Kidney epithelial cell (primary cell): ENCODE measurements at regions not wholly inside any gene's neighbourhood (a gene's known extent, or its start where the extent isn't known, plus 50 kb on each side); places are given as distances from the start of the nearest gene placed in this dataset.

Source experiments
- DNase-seq: peaks from one replicate; pipeline ENCODE4 v3.0.0-alpha.2; 2010; ENCODE audit warnings: low read depth
- H3K27me3 ChIP-seq: 2 replicates; pipeline ENCODE4 v1.6.0; 2011; ENCODE audit warnings: low read length; ENCODE audit not compliant: control insufficient read depth, insufficient read depth
- H3K36me3 ChIP-seq: 2 replicates; pipeline ENCODE4 v1.5.1; 2011; ENCODE audit warnings: low read length; ENCODE audit not compliant: control insufficient read depth, insufficient read depth
- H3K4me3 ChIP-seq: 2 replicates; pipeline ENCODE4 v1.5.1; 2011; ENCODE audit warnings: low read depth, mild to moderate bottlenecking, control low read depth, low read length
- CTCF ChIP-seq: IDR thresholded peaks from 2 replicates; pipeline ENCODE4 v1.5.1; 2011; ENCODE audit warnings: mild to moderate bottlenecking, moderate library complexity, low read length, control low read depth, inconsistent platforms; ENCODE audit not compliant: insufficient read depth, poor library complexity, severe bottlenecking

DNA sequence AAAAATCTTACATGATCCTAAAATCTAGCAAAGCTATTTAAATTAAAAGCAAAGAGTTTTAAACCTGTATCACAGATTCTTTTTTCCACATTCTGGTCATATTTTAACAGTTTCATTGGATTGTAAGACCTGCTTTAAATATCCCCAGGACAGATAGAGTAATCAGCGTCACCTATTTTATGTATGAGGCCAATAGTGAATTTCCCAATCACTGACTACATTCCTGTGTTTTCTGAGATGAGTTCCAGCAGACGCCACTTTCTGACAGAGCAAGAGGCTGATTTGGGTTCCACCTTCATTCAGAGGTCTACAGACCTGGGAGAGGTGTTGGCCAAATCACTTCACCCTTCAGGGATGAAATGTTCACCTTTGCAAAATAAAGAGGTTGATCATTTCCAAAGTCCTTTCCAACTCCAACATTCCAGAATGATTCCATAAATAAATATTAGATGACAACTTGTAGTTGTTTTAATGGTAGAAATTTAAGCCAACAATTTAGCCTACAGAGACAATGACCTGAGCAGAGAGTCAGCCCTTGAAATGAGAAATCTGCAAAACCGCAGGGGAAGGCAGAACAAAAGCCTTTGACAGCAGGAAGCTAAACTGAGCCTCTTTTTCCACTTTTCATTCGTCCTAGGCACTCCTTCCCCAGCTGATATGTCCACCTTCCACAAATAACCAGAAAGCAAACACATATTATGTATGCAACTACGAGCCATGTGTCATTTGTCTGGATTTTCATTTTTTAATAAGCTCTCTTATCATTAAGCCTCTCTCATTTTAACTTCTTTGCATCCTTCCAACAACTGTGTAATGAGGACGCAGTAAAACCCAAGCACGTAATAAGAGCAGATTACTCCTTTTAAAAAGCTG lies 105.2 kb downstream of the TFAP2A start:
- DNase-seq, result no peak
- H3K36me3 ChIP-seq, result no peaks in the 10 kb centered on the region
- H3K4me3 ChIP-seq, result no peak overlapping the region
- no peak for TF ChIP-seq CTCF
- no peaks in the 10 kb centered on the region for H3K27me3 ChIP-seq

GRCh38 chr6:10307476-10307875 lies 107.4 kb downstream of the TFAP2A start:
- TF ChIP-seq CTCF, result no peak
- H3K4me3 ChIP-seq, result no peak overlapping the region
- H3K27me3 ChIP-seq, result no peaks in the 10 kb centered on the region
- H3K36me3 ChIP-seq, result no peaks in the 10 kb centered on the region
- no peak for DNase-seq

GRCh38 chr6:10307028-10307427 lies 107.8 kb downstream of the TFAP2A start:
- no peak for DNase-seq
- Histone ChIP-seq H3K36me3 (no peaks in the 10 kb centered on the region), H3K4me3 (no peak overlapping the region), H3K27me3 (no peaks in the 10 kb centered on the region)
- no peak for TF ChIP-seq CTCF

GRCh38 chr6:10305790-10306415 lies 109.0 kb downstream of the TFAP2A start:
- TF ChIP-seq CTCF, result no peak
- DNase-seq, result no peak
- Histone ChIP-seq H3K36me3 (no peaks in the 10 kb centered on the region), H3K27me3 (no peaks in the 10 kb centered on the region), H3K4me3 (no peak overlapping the region)

- TF ChIP-seq CTCF, result no peak
These were observed 111.0 kb downstream of the TFAP2A start for GRCh38 chr6:10303608-10304506.

More at GRCh38 chr6:10303608-10304506, 111.0 kb downstream of the TFAP2A start:
- no peaks in the 10 kb centered on the region for H3K27me3 ChIP-seq
- H3K36me3 ChIP-seq, result no peaks in the 10 kb centered on the region
- DNase-seq, result no peak
- H3K4me3 ChIP-seq, result no peak overlapping the region
